ENCODE measurements at regions not wholly inside any gene's neighbourhood (a gene's known extent, or its start where the extent isn't known, plus 50 kb on each side); places are given as distances from the start of the nearest gene placed in this dataset.

GRCh38 chr9:71441266-71441665 is 319.8 kb upstream of the TRPM3 start:
- TF ChIP-seq POLR2A (IDR thresholded peaks at IDR 0.05; ENCODE audit: low read depth, low read length) (no peak), POLR2AphosphoS5 (IDR thresholded peaks at IDR 0.05; ENCODE audit: low read depth, low read length) (no peak)

All from GM12891 (cell line).